H9 (cell line): ENCODE measurements at regions not wholly inside any gene's neighbourhood (a gene's known extent, or its start where the extent isn't known, plus 50 kb on each side); places are given as distances from the start of the nearest gene placed in this dataset.

Experiments used
- DNase-seq: peaks from one replicate; pipeline ENCODE4 v3.0.0-alpha.2; 2017
- H2AFZ ChIP-seq: one replicate; pipeline ENCODE4 v1.6.1; 2013; ENCODE audit warnings: mild to moderate bottlenecking, low read length, control low read depth, moderate library complexity
- H2AK5ac ChIP-seq: 2 replicates; pipeline ENCODE4 v1.6.1; 2013; ENCODE audit warnings: low read length, control low read depth, mixed read lengths; ENCODE audit not compliant: insufficient read length
- H2BK120ac ChIP-seq: one replicate; pipeline ENCODE4 v1.6.1; 2013; ENCODE audit warnings: low read depth, mild to moderate bottlenecking, low read length, control low read depth, inconsistent platforms; ENCODE audit not compliant: poor library complexity, severe bottlenecking
- H2BK12ac ChIP-seq: 2 replicates; pipeline ENCODE4 v1.6.1; 2013; ENCODE audit warnings: low read length, control low read depth, mixed read lengths, low read depth; ENCODE audit not compliant: insufficient read length
- H2BK15ac ChIP-seq: 2 replicates; pipeline ENCODE4 v1.6.1; 2013; ENCODE audit warnings: low read depth, low read length, control low read depth
- H2BK20ac ChIP-seq: one replicate; pipeline ENCODE4 v1.6.1; 2013; ENCODE audit warnings: low read depth, mild to moderate bottlenecking, low read length, control low read depth, inconsistent platforms; ENCODE audit not compliant: poor library complexity, severe bottlenecking
- H2BK5ac ChIP-seq: 2 replicates; pipeline ENCODE4 v1.6.1; 2013; ENCODE audit warnings: low read length, control low read depth, mixed read lengths; ENCODE audit not compliant: insufficient read length
- H3K14ac ChIP-seq: 2 replicates; pipeline ENCODE4 v1.6.1; 2013; ENCODE audit warnings: low read length, control low read depth; ENCODE audit not compliant: insufficient read depth
- H3K18ac ChIP-seq: 2 replicates; pipeline ENCODE4 v1.6.1; 2013; ENCODE audit warnings: low read depth, mild to moderate bottlenecking, mixed read lengths, low read length, control low read depth; ENCODE audit not compliant: insufficient read length
- H3K23ac ChIP-seq: 2 replicates; pipeline ENCODE4 v1.6.1; 2013; ENCODE audit warnings: low read length, control low read depth, mixed read lengths, low read depth; ENCODE audit not compliant: insufficient read length
- H3K23me2 ChIP-seq: 2 replicates; pipeline ENCODE4 v1.6.1; 2013; ENCODE audit warnings: low read depth, mild to moderate bottlenecking, mixed read lengths, low read length, control low read depth; ENCODE audit not compliant: insufficient read length, poor library complexity, severe bottlenecking
- H3K27ac ChIP-seq: 2 replicates; pipeline ENCODE4 v1.5.1; 2013; ENCODE audit warnings: low read length, control low read depth, mixed read lengths, low read depth; ENCODE audit not compliant: insufficient read length
- H3K27me3 ChIP-seq: 2 replicates; pipeline ENCODE4 v1.6.1; 2013; ENCODE audit warnings: low read length, control low read depth, inconsistent platforms; ENCODE audit not compliant: insufficient read depth
- H3K4ac ChIP-seq: 2 replicates; pipeline ENCODE4 v1.6.1; 2013; ENCODE audit warnings: low read depth, mild to moderate bottlenecking, control low read depth, inconsistent platforms, low read length, moderate library complexity
- H3K4me1 ChIP-seq: 2 replicates; pipeline ENCODE4 v1.6.1; 2013; ENCODE audit warnings: low read length, control low read depth, inconsistent platforms; ENCODE audit not compliant: insufficient read depth
- H3K4me2 ChIP-seq: 2 replicates; pipeline ENCODE4 v1.6.1; 2013; ENCODE audit warnings: low read length, control low read depth, mixed read lengths; ENCODE audit not compliant: insufficient read length, insufficient read depth
- H3K56ac ChIP-seq: 2 replicates; pipeline ENCODE4 v1.6.1; 2013; ENCODE audit warnings: low read depth, mild to moderate bottlenecking, mixed read lengths, low read length, control low read depth; ENCODE audit not compliant: insufficient read length
- H3K79me1 ChIP-seq: 2 replicates; pipeline ENCODE4 v1.6.1; 2013; ENCODE audit warnings: low read depth, mild to moderate bottlenecking, moderate library complexity, low read length, control low read depth, inconsistent platforms; ENCODE audit not compliant: insufficient read depth, poor library complexity, severe bottlenecking
- H3K79me2 ChIP-seq: 2 replicates; pipeline ENCODE4 v1.6.1; 2013; ENCODE audit warnings: low read length, control low read depth, inconsistent platforms; ENCODE audit not compliant: insufficient read depth
- H3K9ac ChIP-seq: 2 replicates; pipeline ENCODE4 v1.6.1; 2013; ENCODE audit warnings: low read length, control low read depth, mixed read lengths; ENCODE audit not compliant: insufficient read length; ENCODE audit errors: extremely low read depth
- H3K9me3 ChIP-seq: one replicate; pipeline ENCODE4 v1.6.1; 2013; ENCODE audit warnings: low read depth, low read length, inconsistent platforms; ENCODE audit not compliant: control insufficient read depth
- H3T11ph ChIP-seq: one replicate; pipeline ENCODE4 v1.6.1; 2013; ENCODE audit warnings: mild to moderate bottlenecking, low read length, control low read depth, inconsistent platforms
- H4K20me1 ChIP-seq: one replicate; pipeline ENCODE4 v1.6.1; 2013; ENCODE audit not compliant: control insufficient read depth, insufficient read length, insufficient read depth
- H4K5ac ChIP-seq: 2 replicates; pipeline ENCODE4 v1.6.1; 2013; ENCODE audit warnings: low read depth, mild to moderate bottlenecking, mixed read lengths, low read length, control low read depth; ENCODE audit not compliant: insufficient read length
- H4K8ac ChIP-seq: replicated peaks from 2 replicates; pipeline ENCODE4 v1.6.1; 2013; ENCODE audit warnings: low read length, control low read depth, mixed read lengths, low read depth; ENCODE audit not compliant: insufficient read length
- H4K91ac ChIP-seq: 2 replicates; pipeline ENCODE4 v1.6.1; 2013; ENCODE audit warnings: low read depth, mild to moderate bottlenecking, moderate library complexity, mixed read lengths, low read length, control low read depth; ENCODE audit not compliant: insufficient read length
- H3K27ac Mint-ChIP-seq, 3 experiments: 2 replicates in 2 of 3; 3 replicates in 1 of 3; pipeline ENCODE4 v1.8.0; 2020 to 2021; ENCODE audit warnings: mixed read lengths in 3 of 3, mild to moderate bottlenecking in 1 of 3, moderate library complexity in 1 of 3
- H3K27me3 Mint-ChIP-seq: 2 replicates; pipeline ENCODE4 v1.8.0; 2021; ENCODE audit warnings: low read depth, mild to moderate bottlenecking, moderate library complexity, mixed read lengths
- H3K36me3 Mint-ChIP-seq, 3 experiments: 2 replicates in 2 of 3; 3 replicates in 1 of 3; pipeline ENCODE4 v1.8.0; 2020 to 2021; ENCODE audit warnings: low read depth in 3 of 3, mixed read lengths in 3 of 3; ENCODE audit not compliant: insufficient read depth in 1 of 3
- H3K4me1 Mint-ChIP-seq, 2 experiments: 2 replicates each; pipeline ENCODE4 v1.8.0; 2020; ENCODE audit warnings: mixed read lengths in 2 of 2
- H3K4me3 Mint-ChIP-seq, 2 experiments: 2 replicates in 1 of 2; 3 replicates in 1 of 2; pipeline ENCODE4 v1.8.0; 2020 to 2021; ENCODE audit warnings: mild to moderate bottlenecking in 2 of 2, mixed read lengths in 2 of 2, moderate library complexity in 1 of 2
- H3K9me3 Mint-ChIP-seq, 2 experiments: 2 replicates in 1 of 2; 3 replicates in 1 of 2; pipeline ENCODE4 v1.8.0; 2020; ENCODE audit warnings: mild to moderate bottlenecking in 2 of 2, mixed read lengths in 2 of 2, moderate library complexity in 1 of 2
- WGBS: extraction: QIAGEN DNeasy Blood & Tissue Kit; methylation state at CpG from one replicate; pipeline ENCODE4 v1.1.7; 2013; ENCODE audit warnings: missing lambda C conversion rate, low lambda C conversion rate, mixed read lengths; ENCODE audit not compliant: insufficient read length; ENCODE audit errors: extremely low coverage; 5-methylcytosine and 5-hydroxymethylcytosine counted together
- TF ChIP-seq, protein P1 (sequence below): fragments of 200-600 bp; sonication (generic); conservative IDR thresholded peaks from 3 replicates; pipeline ENCODE4 v1.8.0; 2021; ENCODE audit warnings: antibody characterized with exemption, mild to moderate bottlenecking

DNA sequence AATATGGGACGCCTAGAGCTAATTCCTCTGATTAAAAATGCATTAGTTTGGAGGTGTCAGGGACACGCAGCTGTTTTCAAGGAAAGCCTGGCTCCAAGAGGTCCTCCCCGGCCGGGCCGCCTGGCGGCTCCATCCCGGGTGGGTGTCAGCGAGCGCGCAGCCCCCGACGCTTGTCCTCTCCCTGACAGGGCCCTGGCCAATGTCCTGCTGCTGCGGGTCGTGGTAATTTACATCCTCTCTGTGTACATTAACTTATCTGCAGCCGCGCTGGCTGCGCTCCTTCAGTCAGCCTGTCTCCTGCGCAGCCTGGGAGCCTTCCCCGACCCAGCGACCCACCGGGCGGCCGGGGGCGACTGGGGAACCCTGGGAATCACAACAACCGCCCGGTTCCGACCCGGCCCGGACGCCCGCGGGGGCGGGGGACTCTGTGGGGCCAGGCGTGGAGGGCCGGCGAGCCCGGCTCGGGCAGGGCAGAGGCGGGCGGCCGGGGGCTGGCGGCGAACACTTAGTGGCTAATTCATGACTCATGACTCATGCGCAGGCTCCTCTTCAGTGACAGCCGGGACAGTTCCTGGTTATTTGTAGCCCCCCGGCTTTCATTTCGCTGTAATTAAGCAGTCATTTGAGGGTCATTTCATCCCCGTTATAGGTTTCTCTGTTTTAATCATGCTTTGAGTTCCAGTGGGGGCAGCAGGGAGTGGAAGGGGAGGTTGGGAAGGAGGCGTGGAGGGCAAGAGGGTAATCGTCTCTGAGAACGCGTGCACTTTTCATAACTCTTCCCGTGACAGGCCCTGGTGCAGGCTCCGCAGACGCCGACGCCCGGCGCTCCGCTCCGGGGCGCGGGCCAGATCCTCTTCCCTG, 141.9 kb upstream of the CTAGE1 start:
- Histone ChIP-seq H2BK12ac (no peak overlapping the region), H3K9me3 (no peaks in the 10 kb centered on the region), H3K23me2 (peaks cover 7% of the 10 kb centered on the region), H2BK20ac (no peak overlapping the region), H2BK15ac (no peak overlapping the region), H3K56ac (no peak overlapping the region), H4K8ac (no peak overlapping the region), H3K4me2 (peak overlapping the region; percentile 37), H4K91ac (no peak overlapping the region), H3K79me2 (no peaks in the 10 kb centered on the region), H3K18ac (no peak overlapping the region), H2BK5ac (no peak overlapping the region), H3K4ac (no peak overlapping the region), H3K14ac (no peak overlapping the region), H2BK120ac (no peak overlapping the region), H2AFZ (no peak overlapping the region), H4K20me1 (no peaks in the 10 kb centered on the region), H3T11ph (no peak overlapping the region), H4K5ac (no peak overlapping the region), H3K23ac (no peak overlapping the region), H3K79me1 (no peaks in the 10 kb centered on the region), H3K4me1 (no peaks in the 10 kb centered on the region), H3K9ac (no peak overlapping the region), H2AK5ac (no peak overlapping the region), H3K27me3 (peaks cover 17% of the 10 kb centered on the region), H3K27ac (no peak overlapping the region)
- WGBS, result no CpG with 5 or more reads among the region's 63 CpGs
- DNase-seq, result peak; percentile 48
- Mint-ChIP-seq H3K27me3 (peaks cover 74% of the 10 kb centered on the region), H3K4me1 (peaks cover 17 to 29% of the 10 kb centered on the region in 2 experiments), H3K27ac (no peak overlapping the region), H3K36me3 (no peaks in the 10 kb centered on the region), H3K4me3 (peak overlapping the region; percentile 65 to 83), H3K9me3 (no peaks in the 10 kb centered on the region)
- TF ChIP-seq, protein P1, sequence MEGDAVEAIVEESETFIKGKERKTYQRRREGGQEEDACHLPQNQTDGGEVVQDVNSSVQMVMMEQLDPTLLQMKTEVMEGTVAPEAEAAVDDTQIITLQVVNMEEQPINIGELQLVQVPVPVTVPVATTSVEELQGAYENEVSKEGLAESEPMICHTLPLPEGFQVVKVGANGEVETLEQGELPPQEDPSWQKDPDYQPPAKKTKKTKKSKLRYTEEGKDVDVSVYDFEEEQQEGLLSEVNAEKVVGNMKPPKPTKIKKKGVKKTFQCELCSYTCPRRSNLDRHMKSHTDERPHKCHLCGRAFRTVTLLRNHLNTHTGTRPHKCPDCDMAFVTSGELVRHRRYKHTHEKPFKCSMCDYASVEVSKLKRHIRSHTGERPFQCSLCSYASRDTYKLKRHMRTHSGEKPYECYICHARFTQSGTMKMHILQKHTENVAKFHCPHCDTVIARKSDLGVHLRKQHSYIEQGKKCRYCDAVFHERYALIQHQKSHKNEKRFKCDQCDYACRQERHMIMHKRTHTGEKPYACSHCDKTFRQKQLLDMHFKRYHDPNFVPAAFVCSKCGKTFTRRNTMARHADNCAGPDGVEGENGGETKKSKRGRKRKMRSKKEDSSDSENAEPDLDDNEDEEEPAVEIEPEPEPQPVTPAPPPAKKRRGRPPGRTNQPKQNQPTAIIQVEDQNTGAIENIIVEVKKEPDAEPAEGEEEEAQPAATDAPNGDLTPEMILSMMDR, result no peak
